Transverse colon (tissue), 4 donors: ENCODE measurements at regions not wholly inside any gene's neighbourhood (a gene's known extent, or its start where the extent isn't known, plus 50 kb on each side); places are given as distances from the start of the nearest gene placed in this dataset.

ENCODE experiments used
- EP300 ChIP-seq: sonication (generic); formaldehyde crosslinking; IDR thresholded peaks from one replicate; pipeline ENCODE4 v1.6.1; 2017; ENCODE audit warnings: antibody characterized with exemption, low read depth
- POLR2A ChIP-seq: fragments of 450-650 bp; IDR thresholded peaks from one replicate; pipeline ENCODE4 v1.6.1; 2016; ENCODE audit warnings: antibody characterized with exemption, mild to moderate bottlenecking, moderate library complexity
- POLR2AphosphoS5 ChIP-seq, 3 donors: sonication (generic); formaldehyde crosslinking; IDR thresholded peaks; one replicate each; pipeline ENCODE4 v1.6.1; 2016; ENCODE audit warnings: antibody characterized with exemption in 3 of 3
- TF ChIP-seq, protein P1 (sequence below), 5 experiments: fragments of 200-600 bp in 3 of 5; fragments of 450-650 bp in 2 of 5; sonication (generic) in 3 of 5; IDR thresholded peaks; 1 replicate in 2 of 5; 2 replicates in 3 of 5; pipeline ENCODE4 v1.5.1; 2016 to 2017; ENCODE audit warnings: antibody characterized with exemption in 5 of 5, inconsistent platforms in 3 of 5, mild to moderate bottlenecking in 2 of 5, moderate library complexity in 1 of 5

- TF ChIP-seq POLR2AphosphoS5 (IDR thresholded peaks at IDR 0.05) = no peak
- TF ChIP-seq, protein P1, sequence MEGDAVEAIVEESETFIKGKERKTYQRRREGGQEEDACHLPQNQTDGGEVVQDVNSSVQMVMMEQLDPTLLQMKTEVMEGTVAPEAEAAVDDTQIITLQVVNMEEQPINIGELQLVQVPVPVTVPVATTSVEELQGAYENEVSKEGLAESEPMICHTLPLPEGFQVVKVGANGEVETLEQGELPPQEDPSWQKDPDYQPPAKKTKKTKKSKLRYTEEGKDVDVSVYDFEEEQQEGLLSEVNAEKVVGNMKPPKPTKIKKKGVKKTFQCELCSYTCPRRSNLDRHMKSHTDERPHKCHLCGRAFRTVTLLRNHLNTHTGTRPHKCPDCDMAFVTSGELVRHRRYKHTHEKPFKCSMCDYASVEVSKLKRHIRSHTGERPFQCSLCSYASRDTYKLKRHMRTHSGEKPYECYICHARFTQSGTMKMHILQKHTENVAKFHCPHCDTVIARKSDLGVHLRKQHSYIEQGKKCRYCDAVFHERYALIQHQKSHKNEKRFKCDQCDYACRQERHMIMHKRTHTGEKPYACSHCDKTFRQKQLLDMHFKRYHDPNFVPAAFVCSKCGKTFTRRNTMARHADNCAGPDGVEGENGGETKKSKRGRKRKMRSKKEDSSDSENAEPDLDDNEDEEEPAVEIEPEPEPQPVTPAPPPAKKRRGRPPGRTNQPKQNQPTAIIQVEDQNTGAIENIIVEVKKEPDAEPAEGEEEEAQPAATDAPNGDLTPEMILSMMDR (IDR thresholded peaks at IDR 0.05) = no peak
- TF ChIP-seq EP300 = no peak
- no peak for TF ChIP-seq POLR2A
Measured at GRCh38 chr5:6979061-6979460, 265.8 kb downstream of the TENT4A start.
